H9 (cell line): ENCODE measurements at regions not wholly inside any gene's neighbourhood (a gene's known extent, or its start where the extent isn't known, plus 50 kb on each side); places are given as distances from the start of the nearest gene placed in this dataset.

Source experiments
- DNase-seq: peaks from one replicate; pipeline ENCODE4 v3.0.0-alpha.2; 2017
- H2AFZ ChIP-seq: one replicate; pipeline ENCODE4 v1.6.1; 2013; ENCODE audit warnings: mild to moderate bottlenecking, low read length, control low read depth, moderate library complexity
- H2AK5ac ChIP-seq: 2 replicates; pipeline ENCODE4 v1.6.1; 2013; ENCODE audit warnings: low read length, control low read depth, mixed read lengths; ENCODE audit not compliant: insufficient read length
- H2BK120ac ChIP-seq: one replicate; pipeline ENCODE4 v1.6.1; 2013; ENCODE audit warnings: low read depth, mild to moderate bottlenecking, low read length, control low read depth, inconsistent platforms; ENCODE audit not compliant: poor library complexity, severe bottlenecking
- H2BK12ac ChIP-seq: 2 replicates; pipeline ENCODE4 v1.6.1; 2013; ENCODE audit warnings: low read length, control low read depth, mixed read lengths, low read depth; ENCODE audit not compliant: insufficient read length
- H2BK15ac ChIP-seq: 2 replicates; pipeline ENCODE4 v1.6.1; 2013; ENCODE audit warnings: low read depth, low read length, control low read depth
- H2BK20ac ChIP-seq: one replicate; pipeline ENCODE4 v1.6.1; 2013; ENCODE audit warnings: low read depth, mild to moderate bottlenecking, low read length, control low read depth, inconsistent platforms; ENCODE audit not compliant: poor library complexity, severe bottlenecking
- H2BK5ac ChIP-seq: 2 replicates; pipeline ENCODE4 v1.6.1; 2013; ENCODE audit warnings: low read length, control low read depth, mixed read lengths; ENCODE audit not compliant: insufficient read length
- H3K14ac ChIP-seq: 2 replicates; pipeline ENCODE4 v1.6.1; 2013; ENCODE audit warnings: low read length, control low read depth; ENCODE audit not compliant: insufficient read depth
- H3K18ac ChIP-seq: 2 replicates; pipeline ENCODE4 v1.6.1; 2013; ENCODE audit warnings: low read depth, mild to moderate bottlenecking, mixed read lengths, low read length, control low read depth; ENCODE audit not compliant: insufficient read length
- H3K23ac ChIP-seq: 2 replicates; pipeline ENCODE4 v1.6.1; 2013; ENCODE audit warnings: low read length, control low read depth, mixed read lengths, low read depth; ENCODE audit not compliant: insufficient read length
- H3K23me2 ChIP-seq: 2 replicates; pipeline ENCODE4 v1.6.1; 2013; ENCODE audit warnings: low read depth, mild to moderate bottlenecking, mixed read lengths, low read length, control low read depth; ENCODE audit not compliant: insufficient read length, poor library complexity, severe bottlenecking
- H3K27ac ChIP-seq: 2 replicates; pipeline ENCODE4 v1.5.1; 2013; ENCODE audit warnings: low read length, control low read depth, mixed read lengths, low read depth; ENCODE audit not compliant: insufficient read length
- H3K27me3 ChIP-seq: 2 replicates; pipeline ENCODE4 v1.6.1; 2013; ENCODE audit warnings: low read length, control low read depth, inconsistent platforms; ENCODE audit not compliant: insufficient read depth
- H3K4ac ChIP-seq: 2 replicates; pipeline ENCODE4 v1.6.1; 2013; ENCODE audit warnings: low read depth, mild to moderate bottlenecking, control low read depth, inconsistent platforms, low read length, moderate library complexity
- H3K4me1 ChIP-seq: 2 replicates; pipeline ENCODE4 v1.6.1; 2013; ENCODE audit warnings: low read length, control low read depth, inconsistent platforms; ENCODE audit not compliant: insufficient read depth
- H3K4me2 ChIP-seq: 2 replicates; pipeline ENCODE4 v1.6.1; 2013; ENCODE audit warnings: low read length, control low read depth, mixed read lengths; ENCODE audit not compliant: insufficient read length, insufficient read depth
- H3K56ac ChIP-seq: 2 replicates; pipeline ENCODE4 v1.6.1; 2013; ENCODE audit warnings: low read depth, mild to moderate bottlenecking, mixed read lengths, low read length, control low read depth; ENCODE audit not compliant: insufficient read length
- H3K79me1 ChIP-seq: 2 replicates; pipeline ENCODE4 v1.6.1; 2013; ENCODE audit warnings: low read depth, mild to moderate bottlenecking, moderate library complexity, low read length, control low read depth, inconsistent platforms; ENCODE audit not compliant: insufficient read depth, poor library complexity, severe bottlenecking
- H3K79me2 ChIP-seq: 2 replicates; pipeline ENCODE4 v1.6.1; 2013; ENCODE audit warnings: low read length, control low read depth, inconsistent platforms; ENCODE audit not compliant: insufficient read depth
- H3K9ac ChIP-seq: 2 replicates; pipeline ENCODE4 v1.6.1; 2013; ENCODE audit warnings: low read length, control low read depth, mixed read lengths; ENCODE audit not compliant: insufficient read length; ENCODE audit errors: extremely low read depth
- H3K9me3 ChIP-seq: one replicate; pipeline ENCODE4 v1.6.1; 2013; ENCODE audit warnings: low read depth, low read length, inconsistent platforms; ENCODE audit not compliant: control insufficient read depth
- H3T11ph ChIP-seq: one replicate; pipeline ENCODE4 v1.6.1; 2013; ENCODE audit warnings: mild to moderate bottlenecking, low read length, control low read depth, inconsistent platforms
- H4K20me1 ChIP-seq: one replicate; pipeline ENCODE4 v1.6.1; 2013; ENCODE audit not compliant: control insufficient read depth, insufficient read length, insufficient read depth
- H4K5ac ChIP-seq: 2 replicates; pipeline ENCODE4 v1.6.1; 2013; ENCODE audit warnings: low read depth, mild to moderate bottlenecking, mixed read lengths, low read length, control low read depth; ENCODE audit not compliant: insufficient read length
- H4K8ac ChIP-seq: replicated peaks from 2 replicates; pipeline ENCODE4 v1.6.1; 2013; ENCODE audit warnings: low read length, control low read depth, mixed read lengths, low read depth; ENCODE audit not compliant: insufficient read length
- H4K91ac ChIP-seq: 2 replicates; pipeline ENCODE4 v1.6.1; 2013; ENCODE audit warnings: low read depth, mild to moderate bottlenecking, moderate library complexity, mixed read lengths, low read length, control low read depth; ENCODE audit not compliant: insufficient read length
- H3K27ac Mint-ChIP-seq, 3 experiments: 2 replicates in 2 of 3; 3 replicates in 1 of 3; pipeline ENCODE4 v1.8.0; 2020 to 2021; ENCODE audit warnings: mixed read lengths in 3 of 3, mild to moderate bottlenecking in 1 of 3, moderate library complexity in 1 of 3
- H3K27me3 Mint-ChIP-seq: 2 replicates; pipeline ENCODE4 v1.8.0; 2021; ENCODE audit warnings: low read depth, mild to moderate bottlenecking, moderate library complexity, mixed read lengths
- H3K36me3 Mint-ChIP-seq, 3 experiments: 2 replicates in 2 of 3; 3 replicates in 1 of 3; pipeline ENCODE4 v1.8.0; 2020 to 2021; ENCODE audit warnings: low read depth in 3 of 3, mixed read lengths in 3 of 3; ENCODE audit not compliant: insufficient read depth in 1 of 3
- H3K4me1 Mint-ChIP-seq, 2 experiments: 2 replicates each; pipeline ENCODE4 v1.8.0; 2020; ENCODE audit warnings: mixed read lengths in 2 of 2
- H3K4me3 Mint-ChIP-seq, 2 experiments: 2 replicates in 1 of 2; 3 replicates in 1 of 2; pipeline ENCODE4 v1.8.0; 2020 to 2021; ENCODE audit warnings: mild to moderate bottlenecking in 2 of 2, mixed read lengths in 2 of 2, moderate library complexity in 1 of 2
- H3K9me3 Mint-ChIP-seq, 2 experiments: 2 replicates in 1 of 2; 3 replicates in 1 of 2; pipeline ENCODE4 v1.8.0; 2020; ENCODE audit warnings: mild to moderate bottlenecking in 2 of 2, mixed read lengths in 2 of 2, moderate library complexity in 1 of 2
- WGBS: extraction: QIAGEN DNeasy Blood & Tissue Kit; methylation state at CpG from one replicate; pipeline ENCODE4 v1.1.7; 2013; ENCODE audit warnings: missing lambda C conversion rate, low lambda C conversion rate, mixed read lengths; ENCODE audit not compliant: insufficient read length; ENCODE audit errors: extremely low coverage; 5-methylcytosine and 5-hydroxymethylcytosine counted together
- TF ChIP-seq, protein P1 (sequence below): fragments of 200-600 bp; sonication (generic); conservative IDR thresholded peaks from 3 replicates; pipeline ENCODE4 v1.8.0; 2021; ENCODE audit warnings: antibody characterized with exemption, mild to moderate bottlenecking

- H3K36me3 Mint-ChIP-seq: 0 out of 7 replicates have a peak, but pooled peaks cover 0 to 7% (median 0%) of the 10 kb centered on the region in 3 experiments
- H3K9me3 Mint-ChIP-seq: no peaks in the 10 kb centered on the region; a peak in 1 of 5 replicates
- no peaks in the 10 kb centered on the region for H4K20me1 ChIP-seq
- no peak overlapping the region for H3K4me3 Mint-ChIP-seq
- peaks cover 25 to 36% of the 10 kb centered on the region in 2 experiments for H3K4me1 Mint-ChIP-seq
- no peak overlapping the region for H2BK120ac ChIP-seq
- H2BK12ac ChIP-seq: no peak overlapping the region
- no peaks in the 10 kb centered on the region for H3K9me3 ChIP-seq
- H2AFZ ChIP-seq: no peak overlapping the region
- no peak overlapping the region for H4K5ac ChIP-seq
- no peak overlapping the region for H4K8ac ChIP-seq
- H3K4ac ChIP-seq: no peak overlapping the region
- H3K27me3 ChIP-seq: no peaks in the 10 kb centered on the region
- H2BK20ac ChIP-seq: no peak overlapping the region
- no peaks in the 10 kb centered on the region for H3K79me2 ChIP-seq
- H3K56ac ChIP-seq: no peak overlapping the region
- no peaks in the 10 kb centered on the region for H3K79me1 ChIP-seq
- no peak overlapping the region for H3K14ac ChIP-seq
- H3K27ac Mint-ChIP-seq: no peak overlapping the region
- WGBS: no CpG with 5 or more reads among the region's 3 CpGs
- H3K9ac ChIP-seq: no peak overlapping the region
- no peak overlapping the region for H3K27ac ChIP-seq
- H3K4me1 ChIP-seq: peaks cover 9% of the 10 kb centered on the region; the same call in 1 of the 2 replicates
- no peak overlapping the region for H3K18ac ChIP-seq
- H3K27me3 Mint-ChIP-seq: peaks cover 13% of the 10 kb centered on the region
- TF ChIP-seq, protein P1, sequence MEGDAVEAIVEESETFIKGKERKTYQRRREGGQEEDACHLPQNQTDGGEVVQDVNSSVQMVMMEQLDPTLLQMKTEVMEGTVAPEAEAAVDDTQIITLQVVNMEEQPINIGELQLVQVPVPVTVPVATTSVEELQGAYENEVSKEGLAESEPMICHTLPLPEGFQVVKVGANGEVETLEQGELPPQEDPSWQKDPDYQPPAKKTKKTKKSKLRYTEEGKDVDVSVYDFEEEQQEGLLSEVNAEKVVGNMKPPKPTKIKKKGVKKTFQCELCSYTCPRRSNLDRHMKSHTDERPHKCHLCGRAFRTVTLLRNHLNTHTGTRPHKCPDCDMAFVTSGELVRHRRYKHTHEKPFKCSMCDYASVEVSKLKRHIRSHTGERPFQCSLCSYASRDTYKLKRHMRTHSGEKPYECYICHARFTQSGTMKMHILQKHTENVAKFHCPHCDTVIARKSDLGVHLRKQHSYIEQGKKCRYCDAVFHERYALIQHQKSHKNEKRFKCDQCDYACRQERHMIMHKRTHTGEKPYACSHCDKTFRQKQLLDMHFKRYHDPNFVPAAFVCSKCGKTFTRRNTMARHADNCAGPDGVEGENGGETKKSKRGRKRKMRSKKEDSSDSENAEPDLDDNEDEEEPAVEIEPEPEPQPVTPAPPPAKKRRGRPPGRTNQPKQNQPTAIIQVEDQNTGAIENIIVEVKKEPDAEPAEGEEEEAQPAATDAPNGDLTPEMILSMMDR: no peak
- no peaks in the 10 kb centered on the region for H3K23me2 ChIP-seq
- DNase-seq: no peak
- no peak overlapping the region for H2BK5ac ChIP-seq
- H2BK15ac ChIP-seq: no peak overlapping the region
- no peak overlapping the region for H3K4me2 ChIP-seq
- no peak overlapping the region for H2AK5ac ChIP-seq
- no peak overlapping the region for H3K23ac ChIP-seq
- no peak overlapping the region for H4K91ac ChIP-seq
- no peak overlapping the region for H3T11ph ChIP-seq
These were observed 150.2 kb downstream of the RAB11FIP2 start for GRCh38 chr10:117896517-117896916.
